ENCODE measurements at regions not wholly inside any gene's neighbourhood (a gene's known extent, or its start where the extent isn't known, plus 50 kb on each side); places are given as distances from the start of the nearest gene placed in this dataset.

GRCh38 chr3:83902787-83903533 lies 1055.8 kb upstream of the CADM2 start:
- DNase-seq: no peak

DNA sequence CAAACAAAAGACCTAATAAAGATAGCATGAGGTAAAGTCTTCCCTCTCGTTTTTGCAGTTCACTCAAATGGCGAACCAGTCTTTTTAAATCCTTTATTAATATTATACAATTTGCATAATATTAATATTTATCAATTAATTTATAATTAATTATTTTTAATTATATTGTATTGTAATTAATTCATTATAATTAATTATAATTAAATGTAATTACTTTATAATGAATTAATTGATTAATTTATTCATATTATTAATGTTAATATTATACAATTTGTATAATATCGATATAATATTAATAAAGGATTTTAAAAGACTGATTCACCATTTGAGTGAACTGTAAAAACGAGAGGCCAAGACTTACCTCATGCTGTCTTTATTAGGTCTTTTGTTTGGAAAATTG lies 1045.4 kb upstream of the CADM2 start:
- DNase-seq: no peak

DNA sequence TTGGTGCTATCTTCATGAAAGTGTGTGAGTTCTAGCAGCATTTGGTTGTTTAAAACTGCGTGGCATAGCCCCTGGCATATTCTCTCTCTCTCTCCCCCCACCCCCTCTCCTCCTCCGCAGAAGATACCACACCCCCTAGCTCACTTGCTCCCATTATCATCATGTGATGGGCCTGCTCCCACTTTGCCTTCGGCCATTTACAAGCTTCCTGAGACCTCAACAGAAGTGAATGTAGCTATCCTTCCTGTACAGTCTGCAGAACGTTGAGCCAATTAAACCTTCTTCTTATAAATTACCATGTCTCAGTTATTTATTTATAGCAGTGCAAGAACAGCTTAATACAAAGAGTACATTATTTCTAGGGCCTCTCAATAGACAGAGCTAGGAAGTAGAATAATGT lies 1032.5 kb upstream of the CADM2 start:
- no peak for DNase-seq

DNA sequence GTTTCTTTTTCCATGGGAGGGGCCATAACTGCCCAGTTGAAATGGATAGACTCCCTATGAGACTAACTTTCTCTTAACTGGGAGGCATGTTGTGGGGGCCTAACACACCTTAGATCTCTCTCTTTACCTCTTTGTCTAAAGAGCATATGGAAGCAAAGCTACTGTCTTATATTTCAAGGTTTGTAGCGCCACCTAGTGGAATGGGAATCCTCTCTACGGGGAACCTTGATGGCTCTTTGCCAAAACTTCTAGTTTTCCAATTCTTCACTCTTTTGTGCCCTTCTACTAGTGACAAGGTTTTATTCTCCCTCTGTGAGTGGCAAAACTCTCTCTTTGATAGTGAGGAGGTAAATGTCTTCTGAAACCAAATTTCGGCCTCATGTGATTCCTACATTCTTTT lies 1030.4 kb upstream of the CADM2 start:
- no peak for DNase-seq

DNA sequence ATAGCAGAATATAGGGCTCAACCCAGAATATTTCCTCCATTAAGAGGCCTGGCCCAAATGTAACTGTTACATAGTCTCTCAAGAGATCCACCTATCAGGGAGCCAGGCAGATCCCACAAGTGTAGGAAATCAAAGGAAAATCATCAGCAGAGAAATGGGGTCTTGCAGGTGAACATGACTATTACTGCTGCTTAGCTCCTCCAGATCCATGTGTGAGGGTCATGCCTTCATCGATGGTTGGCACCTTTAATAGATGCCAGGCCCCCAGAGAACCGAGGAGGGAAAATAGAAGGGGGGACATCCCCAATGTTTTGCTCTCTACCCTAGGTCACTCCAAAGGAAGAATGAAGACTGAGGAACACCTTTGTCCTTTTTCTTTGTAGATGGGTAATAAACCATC lies 1029.9 kb upstream of the CADM2 start:
- no peak for DNase-seq

DNA sequence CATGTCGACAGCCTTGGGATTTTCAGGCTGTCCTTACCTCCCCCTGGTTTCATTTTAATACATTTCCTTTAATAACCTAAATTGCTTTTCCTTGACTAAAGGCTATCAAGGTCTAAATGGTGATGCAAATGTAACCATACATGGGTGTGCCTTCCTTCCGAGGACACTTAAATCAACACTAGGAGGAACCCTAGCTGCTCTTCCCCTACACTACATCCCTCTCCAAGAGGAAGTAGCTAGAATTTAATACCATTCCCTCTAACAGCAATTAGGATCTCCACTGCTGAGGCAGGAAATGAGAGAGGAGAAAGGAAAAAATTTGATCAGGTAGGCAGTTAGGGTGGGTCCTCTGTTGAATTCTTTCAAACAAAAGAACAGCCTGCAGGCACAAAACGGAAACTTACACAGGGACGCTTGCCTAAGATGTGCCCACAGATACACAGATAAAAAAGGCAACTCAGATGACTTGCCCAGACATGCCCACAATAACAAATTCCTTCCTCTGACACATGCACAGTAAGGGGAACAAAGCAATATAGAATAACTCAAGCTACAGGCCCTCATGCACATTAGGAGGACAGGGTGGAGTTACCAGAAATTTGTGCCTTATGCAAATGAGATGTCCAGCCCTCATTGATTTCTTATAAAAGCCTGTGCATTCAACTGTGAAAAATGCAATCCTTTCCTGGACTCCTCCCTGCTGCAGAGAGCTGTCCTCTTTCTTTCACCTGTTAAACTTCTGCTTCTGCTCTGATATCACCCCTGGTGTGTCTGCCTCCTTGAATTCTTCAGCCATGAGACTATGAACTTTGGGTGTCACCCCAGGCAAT lies 1024.4 kb upstream of the CADM2 start:
- DNase-seq: no peak

DNA sequence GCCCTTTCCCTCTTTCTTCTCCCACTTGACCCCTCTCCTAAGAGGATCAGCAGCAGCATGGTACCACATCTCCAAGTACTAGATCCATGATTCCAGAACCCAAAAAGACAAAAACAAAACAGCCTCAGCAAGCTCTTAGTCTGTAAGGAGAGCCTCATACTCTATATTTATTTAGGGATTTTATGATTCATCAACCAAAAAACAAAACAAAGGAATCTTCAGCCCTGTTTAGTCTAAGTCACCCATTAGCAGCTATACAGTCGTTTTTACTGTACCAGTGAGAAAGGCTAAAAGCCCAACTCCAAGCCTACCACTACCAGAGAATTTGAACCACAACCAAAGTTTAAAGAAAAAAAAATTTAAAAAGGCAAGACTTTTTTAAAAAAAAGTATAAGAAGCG lies 1020.3 kb upstream of the CADM2 start:
- no peak for DNase-seq

DNA sequence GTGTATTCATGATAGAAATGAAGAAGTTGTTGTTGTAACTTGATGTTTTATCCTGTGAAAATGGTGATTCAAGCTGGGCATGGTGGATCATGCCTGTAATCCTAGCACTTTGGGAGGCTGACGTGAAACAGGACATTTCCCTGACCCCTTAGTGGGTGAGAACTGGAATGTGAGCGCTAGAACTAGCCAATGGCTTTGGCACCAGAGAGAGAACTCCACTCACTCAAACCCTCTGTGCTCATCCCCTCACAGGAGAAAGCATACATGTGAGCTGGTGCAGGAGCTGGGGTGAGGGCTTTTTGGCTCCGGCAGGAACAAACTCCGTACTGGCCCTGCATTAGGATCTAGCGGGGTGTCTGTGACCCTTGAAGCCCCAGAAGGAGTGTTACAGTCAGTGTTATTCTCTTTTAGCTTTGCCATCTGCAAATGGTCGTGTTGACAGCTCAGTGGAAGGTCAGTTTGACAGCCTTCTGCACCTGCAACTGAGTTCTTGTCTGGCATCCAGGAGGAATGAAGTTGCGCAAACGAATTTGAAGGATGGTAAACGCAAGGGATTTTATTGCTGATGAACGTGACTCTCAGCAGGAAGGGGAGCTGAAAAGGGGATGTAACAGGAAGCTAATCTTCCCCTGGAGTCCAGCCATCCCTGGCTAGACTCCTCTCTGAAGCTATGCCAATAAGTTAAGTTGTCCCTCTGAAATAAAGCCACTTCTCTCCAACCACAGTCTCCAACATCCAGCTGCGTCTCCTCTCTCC lies 1016.6 kb upstream of the CADM2 start:
- no peak for DNase-seq

DNA sequence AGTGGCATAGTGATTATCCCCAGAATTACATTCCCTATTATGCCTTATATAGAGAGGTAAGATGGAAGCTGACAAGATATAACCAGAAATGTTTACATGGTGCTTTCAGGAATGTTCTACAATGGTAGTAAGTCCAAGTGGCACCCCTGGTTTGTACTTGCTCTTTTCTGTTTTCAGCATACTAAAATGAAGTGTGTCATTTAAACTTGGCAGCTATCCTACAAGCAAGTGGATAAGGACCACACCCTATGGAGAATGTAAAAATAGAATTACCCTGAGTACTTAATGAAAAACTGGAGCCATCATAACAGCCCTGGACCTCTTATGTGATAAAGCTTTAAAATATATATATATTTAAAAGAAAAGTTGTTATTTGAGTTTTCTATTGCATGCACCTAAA lies 1012.7 kb upstream of the CADM2 start:
- DNase-seq: no peak

- DNase-seq: no peak
Observed at GRCh38 chr3:83946554-83946953, 1012.2 kb upstream of the CADM2 start.

GRCh38 chr3:83948771-83949170 lies 1010.0 kb upstream of the CADM2 start:
- DNase-seq: no peak

DNA sequence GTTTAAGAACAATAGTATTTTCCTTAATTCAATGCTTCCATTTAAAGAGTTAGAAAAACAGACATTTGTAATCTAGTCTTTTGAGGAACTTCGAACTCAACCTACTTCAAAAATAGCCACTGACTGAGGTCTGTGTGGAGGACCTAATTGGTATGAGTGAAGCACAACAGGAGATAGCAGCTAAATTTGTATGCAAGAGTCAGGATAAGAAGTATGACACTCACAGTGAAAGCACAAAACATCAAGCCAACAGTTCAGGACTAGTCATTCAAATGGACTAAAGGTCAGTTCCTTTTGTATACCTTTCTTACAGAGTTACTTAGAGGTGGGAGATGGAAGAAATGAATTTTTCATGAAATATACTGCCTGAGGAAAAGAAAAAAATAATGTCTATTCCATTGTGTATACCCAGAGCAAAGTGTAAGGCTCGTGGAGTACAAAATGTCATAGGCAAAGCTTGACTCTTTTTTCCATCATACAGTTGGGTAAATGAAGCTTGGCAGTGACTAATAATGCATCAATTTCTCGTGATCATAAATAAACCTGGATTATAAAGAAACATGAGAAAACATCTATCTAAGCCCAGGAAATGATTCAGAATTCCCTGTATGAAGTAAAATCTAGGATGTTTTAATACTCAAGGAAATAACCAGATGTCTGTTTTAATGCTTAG lies 1005.2 kb upstream of the CADM2 start:
- DNase-seq: no peak

- no peak for DNase-seq
Observed at GRCh38 chr3:83956431-83956830, 1002.4 kb upstream of the CADM2 start.

DNA sequence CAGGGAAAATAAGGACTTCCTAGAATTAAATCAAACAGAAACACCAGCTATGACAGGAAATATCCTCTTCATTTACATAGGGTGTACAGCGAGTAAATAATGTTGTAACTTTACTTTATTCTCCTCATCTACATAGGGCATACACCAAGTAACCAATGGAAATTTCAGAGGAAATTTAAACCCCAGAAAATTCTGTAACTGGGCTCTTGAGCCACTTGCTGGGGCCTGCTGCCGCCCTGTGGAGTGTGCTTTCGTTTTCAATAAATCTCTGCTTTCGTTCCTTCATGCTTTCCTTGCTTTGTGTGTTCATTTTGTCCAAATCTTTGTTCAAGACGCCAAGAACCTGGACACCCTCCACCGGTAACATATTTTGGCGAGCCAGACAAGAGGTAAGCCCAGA lies 990.4 kb upstream of the CADM2 start:
- DNase-seq: peak; percentile 1

DNA sequence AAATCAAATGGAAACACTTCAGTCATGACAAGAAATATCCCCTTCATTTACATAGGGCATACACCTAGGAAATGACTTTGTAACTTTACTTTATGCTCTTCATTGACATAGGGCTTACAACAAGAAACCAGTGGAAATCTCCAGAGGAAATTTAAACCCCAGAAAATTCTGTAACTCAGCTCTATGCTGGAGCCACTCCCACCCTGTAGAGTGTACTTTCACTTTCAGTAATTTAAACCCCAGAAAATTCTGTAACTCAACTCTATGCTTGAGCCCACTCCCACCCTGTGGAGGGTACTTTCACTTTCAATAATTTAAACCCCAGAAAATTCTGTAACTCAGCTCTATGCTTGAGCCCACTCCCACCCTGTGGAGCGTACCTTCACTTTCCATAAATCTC lies 987.1 kb upstream of the CADM2 start:
- DNase-seq: no peak

- DNase-seq: no peak
Observed at GRCh38 chr3:84008623-84009022, 950.2 kb upstream of the CADM2 start.

GRCh38 chr3:84023842-84024241 lies 934.9 kb upstream of the CADM2 start:
- DNase-seq: no peak

- no peak for DNase-seq
Observed at GRCh38 chr3:84039099-84039498, 919.7 kb upstream of the CADM2 start.

GRCh38 chr3:84042399-84043106 lies 916.2 kb upstream of the CADM2 start:
- no peak for DNase-seq

- no peak for DNase-seq
Observed at GRCh38 chr3:84066915-84067314, 891.9 kb upstream of the CADM2 start.

DNA sequence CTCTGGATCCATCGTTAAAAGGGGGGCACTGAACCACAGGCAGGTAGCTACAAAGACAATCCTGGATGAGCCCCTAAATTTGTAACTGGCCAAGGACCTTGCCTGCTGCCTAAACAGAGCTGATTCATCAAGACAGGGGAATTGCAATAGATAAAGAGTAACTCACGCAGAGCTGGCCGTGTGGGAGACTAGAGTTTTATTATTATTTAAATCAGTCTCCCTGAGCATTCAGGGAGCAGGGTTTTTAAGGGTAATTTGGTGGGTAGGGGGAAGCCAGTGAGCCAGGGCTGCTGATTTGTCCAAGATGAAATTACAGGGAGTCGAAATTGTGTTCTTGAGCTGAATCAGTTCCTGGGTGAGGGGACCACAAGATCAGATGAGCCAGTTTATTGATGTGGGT lies 885.1 kb upstream of the CADM2 start:
- no peak for DNase-seq

GRCh38 chr3:84074767-84075166 lies 884.0 kb upstream of the CADM2 start:
- DNase-seq: no peak

DNA sequence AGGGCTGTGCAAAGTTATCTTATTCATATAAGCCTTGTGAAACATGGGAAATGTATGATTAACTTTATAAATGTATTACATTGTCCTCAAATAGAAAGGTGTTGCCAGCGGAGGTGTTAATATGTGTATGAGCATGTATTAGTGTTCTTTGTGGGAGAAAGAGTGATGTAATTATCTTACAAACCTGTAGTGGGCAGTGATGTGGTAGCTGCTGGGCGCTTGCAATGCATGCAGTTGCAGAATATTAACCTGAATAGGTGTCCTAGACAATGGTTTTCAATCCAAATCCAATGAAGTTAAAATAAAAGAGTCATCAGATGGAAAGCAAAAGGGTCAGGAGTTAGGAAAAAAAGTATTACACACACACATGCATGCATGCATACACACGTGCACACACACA lies 881.3 kb upstream of the CADM2 start:
- no peak for DNase-seq
